ENCODE measurements at regions not wholly inside any gene's neighbourhood (a gene's known extent, or its start where the extent isn't known, plus 50 kb on each side); places are given as distances from the start of the nearest gene placed in this dataset.
A peak's percentile ranks its signal among the peaks of the same experiment; 100 is the strongest.

DNA sequence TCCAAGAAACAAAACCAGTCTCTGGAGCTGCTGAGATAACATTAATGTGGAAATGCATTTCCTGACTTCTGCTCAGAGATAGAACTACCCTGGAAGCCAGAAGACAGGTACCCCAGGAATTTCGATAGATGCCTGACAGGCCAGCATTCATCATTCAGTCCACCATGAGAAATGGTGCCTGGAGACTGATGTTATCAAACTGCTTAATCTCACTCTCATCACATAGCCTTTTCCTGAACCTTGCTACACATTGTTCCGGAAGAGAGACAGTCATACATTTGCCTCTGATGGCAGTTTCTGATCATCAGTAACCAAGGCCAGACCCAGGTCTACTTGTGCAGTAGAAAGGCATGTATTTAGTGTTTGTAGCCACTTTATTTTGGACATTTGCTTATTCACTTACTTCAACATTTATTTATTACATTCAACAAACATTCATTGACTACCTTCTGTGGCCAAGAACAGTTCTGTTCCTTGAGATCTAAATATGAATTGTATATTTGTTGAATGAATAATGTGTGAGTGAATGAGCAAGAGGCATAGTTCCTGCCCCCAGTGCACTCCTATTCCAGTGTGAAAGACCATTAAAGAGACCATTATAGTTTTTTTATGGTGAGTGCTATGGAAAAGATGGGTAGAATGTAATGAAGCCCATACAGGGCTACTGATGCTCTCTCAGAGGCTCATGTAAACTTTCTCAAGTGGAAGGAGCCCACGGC, 485.7 kb downstream of the NUF2 start:
- no peak for DNase-seq (ENCODE audit: low read depth)

DNA sequence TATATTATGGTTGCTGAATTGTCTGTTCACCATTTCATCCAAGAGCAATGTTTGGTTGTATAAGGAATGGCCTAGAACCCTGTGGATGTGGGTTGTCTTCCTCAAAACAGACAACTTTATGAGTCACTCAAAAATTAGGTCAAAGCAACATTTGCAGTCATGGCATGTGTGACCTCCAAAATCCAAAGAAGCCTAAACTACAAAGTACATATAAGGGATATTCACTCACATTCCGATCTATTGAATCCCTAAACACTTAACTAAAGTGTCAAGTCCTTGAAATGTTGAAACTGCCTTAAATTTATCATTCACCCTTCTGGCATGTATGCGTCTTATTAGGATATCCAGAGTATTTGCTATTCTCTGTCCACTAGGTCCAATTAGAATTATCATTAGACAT, 491.5 kb downstream of the NUF2 start:
- no peak for DNase-seq (ENCODE audit: low read depth)

DNA sequence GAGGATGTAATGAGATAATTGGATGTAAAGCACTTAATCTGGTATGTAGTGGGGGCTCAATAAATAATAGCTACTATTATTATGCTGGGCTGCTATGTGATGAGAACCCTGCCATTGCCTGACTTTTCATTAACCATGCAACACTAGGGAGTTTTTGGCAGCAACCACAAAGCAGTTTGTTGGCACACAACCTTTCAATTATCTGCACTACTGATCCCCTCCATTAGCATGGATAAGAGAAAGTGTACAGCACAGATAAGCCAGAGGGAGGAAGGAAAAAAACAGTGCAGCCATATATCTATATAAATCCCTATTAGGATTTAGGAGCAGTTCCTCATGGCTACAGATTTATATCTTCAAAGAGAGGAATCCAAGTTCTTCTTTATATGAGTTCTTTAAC, 498.5 kb downstream of the NUF2 start:
- DNase-seq (ENCODE audit: low read depth), result no peak

DNA sequence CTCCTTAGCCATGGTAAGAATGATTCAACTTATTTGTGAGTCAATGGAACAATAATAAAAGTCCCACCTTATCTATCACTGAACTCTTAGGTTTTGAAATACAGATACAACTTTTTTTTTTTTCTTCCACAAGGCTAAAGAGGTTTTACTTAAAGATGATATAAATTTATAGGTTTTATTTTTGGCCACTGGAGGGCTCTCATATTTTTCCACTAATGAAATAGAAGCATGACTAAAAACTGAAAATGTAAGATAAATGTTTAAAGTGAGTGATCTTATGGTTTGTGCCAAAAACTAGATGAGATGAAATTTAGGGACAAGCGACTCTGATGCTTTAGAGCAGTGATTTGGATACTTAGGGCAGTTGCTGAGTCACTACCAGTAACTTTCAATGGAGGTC, 499.0 kb downstream of the NUF2 start:
- DNase-seq (ENCODE audit: low read depth), result no peak

DNA sequence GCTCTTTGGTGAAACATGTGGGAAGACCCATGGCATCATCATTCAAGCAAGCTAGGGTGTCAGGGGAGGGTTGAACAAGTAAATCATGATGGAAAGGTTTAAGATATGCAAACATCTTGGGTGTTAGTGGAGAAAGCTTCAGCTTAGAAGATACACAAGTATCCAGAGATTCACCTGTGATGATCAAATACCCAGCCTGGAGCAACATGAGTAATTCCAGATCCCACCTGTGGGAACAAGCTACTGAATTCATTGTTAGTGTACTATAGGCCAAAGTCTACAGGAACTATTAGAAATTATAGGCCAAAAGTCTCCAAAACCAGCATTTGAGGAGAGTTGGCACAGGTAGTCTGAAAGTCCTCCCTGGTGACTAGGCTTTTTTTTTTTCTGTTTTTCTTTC, 499.9 kb downstream of the NUF2 start:
- no peak for DNase-seq (ENCODE audit: low read depth)

DNA sequence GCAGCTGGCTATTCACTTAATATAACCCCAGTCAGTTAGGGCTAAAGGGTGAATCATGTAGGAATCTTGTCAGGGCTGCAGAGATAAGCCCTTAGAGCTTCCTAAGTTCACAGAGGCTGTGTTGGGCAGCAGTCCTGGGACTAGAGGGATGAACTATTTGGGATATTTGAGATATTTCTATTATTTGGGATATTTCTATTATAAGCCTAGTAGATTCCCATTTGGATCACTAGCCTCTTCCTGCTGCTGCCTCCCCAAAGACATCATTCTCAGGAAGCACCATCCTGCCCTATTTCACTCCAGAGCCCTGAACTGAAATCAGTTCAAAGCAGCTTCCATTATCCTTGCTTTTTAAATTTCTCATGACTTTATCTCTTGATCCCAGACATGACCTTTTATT, 501.3 kb downstream of the NUF2 start:
- no peak for DNase-seq (ENCODE audit: low read depth)

DNA sequence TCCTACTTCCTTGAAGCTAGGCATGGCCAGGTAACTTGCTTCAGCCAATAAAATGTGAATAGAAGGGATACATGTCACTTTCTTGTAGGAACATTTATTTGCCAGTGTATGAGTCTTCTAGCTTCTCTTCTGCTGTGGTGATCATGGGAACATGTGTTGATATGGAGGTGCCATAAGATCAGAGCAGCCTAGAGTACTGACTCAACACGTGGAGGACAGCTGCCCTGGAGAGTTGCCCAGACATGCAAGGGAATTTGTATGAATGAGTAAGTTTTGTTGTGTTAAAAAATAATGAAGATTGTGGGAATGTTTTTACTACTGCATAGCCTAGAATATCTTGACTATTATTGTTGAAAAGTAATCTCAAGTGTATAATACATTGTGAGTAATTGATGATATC, 502.3 kb downstream of the NUF2 start:
- peak; percentile 91 for DNase-seq (ENCODE audit: low read depth)

DNA sequence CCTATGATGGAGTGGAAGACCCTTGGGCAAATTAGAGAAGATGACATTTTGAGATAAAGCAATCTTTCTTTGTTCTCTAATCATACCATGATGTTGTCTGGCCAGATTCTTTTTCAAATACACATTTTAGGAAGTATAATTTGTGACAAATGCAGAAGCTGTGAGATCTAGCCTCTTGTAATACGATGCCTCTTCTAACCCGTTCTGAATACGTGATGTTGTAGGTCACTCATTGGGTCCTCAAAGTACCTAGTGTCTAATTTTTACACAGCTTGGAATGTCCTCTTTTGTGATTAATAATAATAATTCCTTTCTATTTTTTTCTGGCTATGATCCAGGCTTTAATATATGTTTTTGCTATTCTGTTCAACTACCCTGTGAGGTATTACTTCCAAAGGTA, 502.7 kb downstream of the NUF2 start:
- no peak for DNase-seq (ENCODE audit: low read depth)

DNA sequence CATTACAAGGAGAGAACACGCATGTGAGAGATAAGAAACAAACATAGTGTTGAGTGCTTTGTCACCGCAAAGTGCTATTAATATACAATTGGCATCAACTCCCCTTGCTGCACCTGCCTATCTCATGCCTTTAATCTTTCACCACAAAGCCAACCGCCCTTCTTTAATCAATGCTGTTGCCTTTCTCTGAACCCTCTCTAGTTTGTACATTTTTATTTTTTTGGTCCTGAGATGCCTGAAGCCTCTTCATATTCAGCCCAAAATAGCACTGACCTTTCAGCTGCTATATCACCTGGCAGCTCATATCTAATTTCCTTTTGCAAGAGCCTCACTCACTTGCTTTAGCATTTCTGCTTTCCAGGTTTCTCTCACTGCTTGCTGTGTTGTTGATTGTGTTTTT, 504.7 kb downstream of the NUF2 start:
- no peak for DNase-seq (ENCODE audit: low read depth)

DNA sequence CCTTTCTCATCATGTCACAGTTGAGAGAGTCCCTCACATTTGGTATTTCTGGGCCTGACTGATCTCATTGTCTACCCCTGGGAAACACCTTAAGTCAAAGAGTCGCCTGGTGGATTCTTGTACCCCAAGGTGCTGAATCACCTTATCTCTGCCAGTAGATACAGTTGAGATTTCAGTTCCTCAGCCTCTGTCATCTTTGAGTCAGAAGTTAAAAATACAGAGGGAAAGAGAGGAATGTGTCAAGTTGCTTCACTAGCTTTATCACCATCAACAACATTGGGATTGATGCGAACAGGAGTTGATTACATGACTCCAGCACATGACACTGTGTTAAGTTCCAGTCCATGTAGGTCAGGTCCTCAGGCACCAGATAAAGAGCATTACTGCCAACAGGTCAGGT, 513.0 kb downstream of the NUF2 start:
- no peak for DNase-seq (ENCODE audit: low read depth)

DNA sequence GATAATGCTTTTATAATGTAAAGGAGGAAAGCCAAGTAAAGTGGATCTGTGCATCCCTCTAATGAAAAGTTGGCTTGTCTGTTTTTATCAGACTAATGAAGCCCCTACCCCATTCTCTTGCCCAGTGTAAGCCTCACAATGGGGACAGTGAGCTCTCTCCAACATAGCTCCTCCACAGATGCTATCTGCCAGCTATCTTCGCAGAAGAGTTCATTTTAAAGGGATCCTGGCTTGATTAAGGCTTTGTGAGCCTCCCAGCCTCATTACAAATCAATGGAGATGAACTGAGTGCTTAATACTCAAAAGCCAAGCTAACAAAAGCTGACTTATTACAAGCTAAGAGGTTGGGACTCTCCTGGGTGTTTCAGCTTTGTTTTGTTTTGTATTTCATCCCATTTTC, 514.7 kb downstream of the NUF2 start:
- no peak for DNase-seq (ENCODE audit: low read depth)

DNA sequence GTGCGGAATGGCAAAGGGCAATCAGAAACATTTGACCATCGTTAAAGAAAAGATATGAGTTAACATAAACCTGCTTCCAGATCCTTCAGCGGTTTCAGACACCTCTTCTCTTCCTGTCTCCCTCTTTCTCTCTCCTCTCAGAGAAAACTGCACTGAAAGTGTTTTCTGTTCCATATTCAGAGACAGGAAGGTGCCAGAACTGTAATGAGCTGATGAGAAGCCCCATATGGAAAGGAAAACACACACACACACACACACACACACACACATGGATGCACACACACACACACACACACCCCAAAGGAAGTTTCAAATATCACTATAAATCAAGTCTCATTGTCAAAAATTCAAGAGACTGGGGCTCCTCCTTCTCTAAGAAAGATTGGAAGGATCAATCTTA, 515.5 kb downstream of the NUF2 start:
- no peak for DNase-seq (ENCODE audit: low read depth)

DNA sequence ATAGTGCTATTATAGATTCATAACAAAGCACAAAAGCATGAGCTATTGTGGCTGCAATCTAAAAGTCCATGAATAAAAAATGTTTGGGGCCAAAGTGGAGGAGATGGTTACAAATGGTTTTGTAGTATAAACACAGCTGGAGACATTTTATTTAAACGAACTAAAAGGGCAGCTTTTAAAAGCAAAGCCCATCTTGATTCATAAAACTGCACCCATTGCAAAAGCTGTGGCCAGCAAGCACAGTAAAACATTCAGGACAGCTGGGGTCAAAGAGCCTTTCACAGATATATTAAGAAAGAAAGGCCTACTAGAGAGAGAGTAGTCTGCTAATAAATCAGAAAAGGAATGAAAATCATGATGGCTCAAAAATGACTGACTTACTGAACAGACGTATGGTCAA, 520.8 kb downstream of the NUF2 start:
- DNase-seq (ENCODE audit: low read depth), result peak; percentile 56

DNA sequence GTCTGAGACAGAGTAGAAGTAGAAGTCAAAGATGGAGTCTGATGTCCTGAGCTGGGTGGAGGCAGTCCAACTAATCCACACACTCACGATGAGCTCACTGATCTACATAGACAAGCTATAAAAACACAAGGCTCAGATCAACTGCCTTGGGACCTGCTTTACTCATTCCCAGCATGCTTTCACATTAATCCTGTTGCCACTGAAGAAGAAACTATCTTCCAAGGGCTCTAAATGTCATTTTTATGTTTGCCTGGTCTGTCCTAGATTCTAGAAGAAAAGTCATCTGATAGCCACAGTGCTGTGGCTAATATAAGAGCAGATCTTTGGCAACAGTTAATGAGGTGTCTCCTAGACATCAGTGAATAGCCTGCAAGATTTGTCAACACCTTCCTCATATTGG, 522.7 kb downstream of the NUF2 start:
- DNase-seq (ENCODE audit: low read depth), result peak; percentile 88

DNA sequence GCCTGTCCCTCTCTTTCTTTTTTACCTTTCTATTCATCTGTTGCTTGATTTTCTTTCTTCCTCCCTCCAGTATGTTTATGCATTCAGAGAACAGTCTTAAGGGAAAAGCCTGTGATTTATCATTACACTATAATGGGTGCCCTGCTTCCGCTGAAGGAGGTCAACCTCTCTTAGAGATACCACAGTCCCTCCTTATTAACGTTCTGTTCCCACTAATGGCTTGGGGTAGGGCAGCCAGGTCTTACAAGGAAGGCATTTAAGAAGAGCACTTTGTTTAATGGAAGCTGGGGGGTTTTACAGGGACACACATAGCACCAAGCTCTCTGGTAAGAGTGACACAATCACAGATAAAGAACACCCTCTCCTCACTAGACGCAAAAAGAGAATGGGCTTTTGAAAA, 523.5 kb downstream of the NUF2 start:
- DNase-seq (ENCODE audit: low read depth), result no peak

DNA sequence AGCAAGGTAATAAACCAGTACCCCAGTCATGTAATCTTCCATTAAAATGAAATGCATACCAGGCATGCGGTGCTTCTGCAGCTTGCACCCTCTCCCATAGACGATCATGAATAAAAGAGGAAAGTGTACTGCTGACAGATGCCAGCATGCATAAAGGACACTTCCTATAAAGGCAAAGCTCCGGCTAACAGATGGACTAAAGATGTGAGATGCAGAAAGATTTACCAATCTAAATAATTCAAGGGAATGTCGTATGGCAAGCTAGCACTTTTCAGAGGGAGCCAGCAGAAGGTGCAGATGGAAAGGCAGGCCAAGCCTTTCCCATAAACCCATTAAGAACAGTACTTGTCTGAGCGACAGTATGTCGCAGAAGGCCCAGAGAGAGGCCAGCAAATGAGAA, 542.0 kb downstream of the NUF2 start:
- DNase-seq (ENCODE audit: low read depth), result no peak

DNA sequence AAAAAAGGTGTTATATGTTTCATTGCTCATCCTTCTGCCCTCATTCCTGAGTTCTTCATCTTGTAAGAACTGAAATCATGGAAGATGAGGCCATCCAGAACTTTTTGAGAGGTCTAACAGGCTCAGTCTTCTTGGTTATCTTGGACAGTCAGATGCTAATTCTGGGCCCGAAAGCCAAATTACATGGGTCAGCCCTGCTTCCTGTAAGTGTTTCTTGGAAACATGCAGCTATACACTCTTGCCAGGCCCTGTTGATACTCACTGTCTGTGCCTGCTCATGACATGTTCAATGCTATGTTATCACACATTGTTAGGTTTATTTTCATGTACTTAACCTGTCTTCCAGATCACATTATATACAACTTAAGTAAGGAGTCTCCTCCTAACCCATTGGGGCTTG, 542.5 kb downstream of the NUF2 start:
- DNase-seq (ENCODE audit: low read depth), result no peak

DNA sequence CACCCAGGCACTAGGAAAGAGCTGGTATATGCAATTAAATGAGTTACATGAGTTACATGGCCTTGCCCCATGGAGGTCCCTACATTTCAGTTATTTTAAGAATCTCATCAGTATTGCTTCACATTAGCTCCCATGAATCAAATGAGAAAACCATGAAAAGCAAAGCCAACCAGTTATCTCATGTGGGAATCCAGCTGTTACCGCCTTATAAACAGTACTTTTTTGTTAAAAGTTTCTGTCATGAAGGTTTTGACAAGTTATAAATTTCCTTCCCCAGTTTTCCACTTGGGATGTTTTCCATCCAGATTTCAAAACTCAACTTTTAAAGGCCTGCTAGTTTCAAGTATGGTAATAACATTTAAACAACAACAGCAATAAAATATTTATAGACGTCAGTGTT, 544.8 kb downstream of the NUF2 start:
- peak; percentile 63 for DNase-seq (ENCODE audit: low read depth)

DNA sequence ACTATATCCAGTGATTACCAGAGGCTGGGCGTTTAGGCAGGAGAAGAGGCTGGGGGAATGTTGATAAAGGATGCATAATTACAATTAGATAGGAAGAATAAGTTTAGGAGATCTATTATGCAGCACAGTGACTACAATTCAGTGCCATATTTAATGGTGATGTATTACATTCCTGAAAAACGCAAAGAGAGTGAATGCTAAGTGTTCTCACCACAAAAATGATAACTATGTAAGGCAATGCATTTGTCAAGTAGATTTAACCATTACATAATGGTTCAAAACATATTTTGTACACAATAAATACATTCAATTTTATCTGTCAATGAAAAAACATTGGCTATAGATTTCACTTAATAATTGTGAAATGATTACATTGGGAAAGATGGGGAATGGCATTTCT, 548.9 kb downstream of the NUF2 start:
- no peak for DNase-seq (ENCODE audit: low read depth)

DNA sequence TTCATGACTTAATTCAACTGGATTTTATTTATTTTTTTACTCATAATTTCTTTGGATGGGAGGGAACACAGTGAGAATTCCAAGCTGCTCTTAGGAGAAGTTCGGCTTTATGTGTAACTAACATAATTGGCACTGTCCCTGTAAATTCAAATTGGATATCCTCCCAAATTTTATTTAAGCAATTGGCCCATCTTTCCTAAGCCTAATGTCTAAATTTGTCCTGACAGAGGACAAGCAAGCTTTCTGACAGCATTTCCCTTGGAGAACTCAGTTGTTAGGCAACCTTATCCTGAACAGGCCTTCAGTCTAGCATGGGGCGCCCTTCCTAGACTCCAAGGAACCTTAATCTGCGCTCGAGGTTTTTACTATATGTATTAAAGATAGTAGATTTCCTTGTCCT, 550.3 kb downstream of the NUF2 start:
- no peak for DNase-seq (ENCODE audit: low read depth)

DNA sequence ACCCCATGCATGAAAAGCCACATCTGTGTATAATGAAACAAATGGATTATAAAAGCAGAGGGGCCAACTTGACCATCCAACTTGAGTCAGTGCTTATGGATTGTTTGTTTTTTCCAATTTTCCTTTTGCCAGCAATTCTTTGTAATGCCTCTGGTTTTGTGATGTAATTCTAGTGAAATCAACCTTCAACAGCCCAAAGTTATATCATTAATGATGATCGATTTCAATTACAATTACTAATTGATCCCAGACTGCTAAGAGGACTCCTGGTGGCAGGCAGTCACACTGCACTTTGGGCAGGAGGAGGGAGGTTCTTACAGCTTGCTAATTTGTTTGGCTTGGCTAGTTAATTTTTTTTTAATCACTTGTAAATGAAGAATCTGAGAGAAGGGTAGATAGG, 552.3 kb downstream of the NUF2 start:
- DNase-seq (ENCODE audit: low read depth), result no peak

DNA sequence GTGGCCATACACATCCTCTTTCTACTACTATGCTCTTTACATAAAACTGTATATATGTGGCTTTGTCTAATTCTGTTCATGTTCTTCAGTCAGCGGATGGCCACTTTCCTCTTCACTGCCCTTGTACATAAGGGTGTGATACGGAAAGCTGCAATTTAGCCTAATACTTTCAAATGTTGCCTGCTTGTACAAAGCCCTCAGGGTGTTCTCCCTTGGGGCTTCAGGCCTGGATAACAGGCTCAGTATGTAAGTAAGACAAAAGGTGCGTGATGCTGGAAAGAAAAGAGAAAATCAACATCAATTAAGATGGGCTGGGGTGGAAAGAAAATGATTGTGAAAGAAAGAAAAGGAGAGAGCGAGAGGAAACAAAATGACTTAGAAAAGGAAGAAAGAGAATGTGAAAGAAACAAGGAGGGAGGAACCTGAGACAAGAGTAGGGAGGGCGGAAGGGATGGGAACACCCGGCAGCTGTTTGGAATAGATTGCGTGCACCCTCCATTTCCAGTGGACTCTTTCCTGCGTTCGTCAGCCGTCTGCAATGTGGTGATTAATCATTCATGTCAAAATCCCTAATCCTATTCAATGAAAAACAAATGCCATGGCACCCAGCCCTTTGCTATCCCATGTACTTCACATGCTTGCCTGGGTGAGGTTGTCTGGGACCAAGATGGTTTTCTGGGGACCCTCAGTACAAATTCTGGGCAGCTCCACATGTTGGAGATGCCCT, 553.6 kb downstream of the NUF2 start:
- peak; percentile 93 for DNase-seq (ENCODE audit: low read depth)

DNA sequence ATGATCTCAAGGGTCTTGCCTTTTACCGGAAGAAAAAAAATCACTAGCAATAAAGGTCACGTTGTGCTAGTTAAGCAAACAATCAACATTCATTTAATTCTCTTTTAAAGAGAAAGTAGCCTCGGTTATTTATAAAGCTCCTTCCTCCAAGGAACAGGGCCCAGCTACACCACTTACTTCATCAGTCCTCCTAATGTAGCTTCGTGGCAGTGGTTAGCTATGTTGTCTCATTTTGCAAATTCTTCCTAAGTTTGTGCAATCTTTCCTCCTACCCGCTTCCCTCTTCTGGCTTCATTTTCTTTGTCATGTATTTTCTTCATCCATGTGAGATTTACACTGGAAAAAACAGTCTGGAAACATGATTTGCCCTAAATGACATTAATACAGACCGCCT, 554.2 kb downstream of the NUF2 start:
- peak; percentile 77 for DNase-seq (ENCODE audit: low read depth)

DNA sequence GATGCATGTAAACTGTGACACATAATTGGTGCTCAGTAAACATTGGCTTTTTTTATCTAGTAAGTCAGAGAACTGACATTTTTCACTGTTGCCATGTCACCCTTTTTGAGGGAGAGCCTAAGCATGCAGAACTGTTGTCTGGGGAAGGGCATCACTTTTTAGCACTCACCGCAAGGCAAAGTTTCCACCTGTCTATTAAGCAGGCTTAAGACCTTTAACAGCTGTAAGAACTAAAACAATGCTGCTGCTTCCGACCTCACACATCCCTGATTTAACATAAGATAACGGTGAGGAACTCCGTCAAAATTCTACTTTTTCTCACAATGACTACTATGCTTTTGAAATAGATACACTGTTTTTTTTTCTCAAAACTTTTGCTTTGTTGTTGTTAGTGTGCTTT, 554.8 kb downstream of the NUF2 start:
- DNase-seq (ENCODE audit: low read depth), result no peak
